ENCODE measurements at regions not wholly inside any gene's neighbourhood (a gene's known extent, or its start where the extent isn't known, plus 50 kb on each side); places are given as distances from the start of the nearest gene placed in this dataset.
"Not testable (repeated sequence)": the region's sequence is repeated elsewhere in the genome, so short reads cannot be mapped to it uniquely, and the experiment has no call there.

DNA sequence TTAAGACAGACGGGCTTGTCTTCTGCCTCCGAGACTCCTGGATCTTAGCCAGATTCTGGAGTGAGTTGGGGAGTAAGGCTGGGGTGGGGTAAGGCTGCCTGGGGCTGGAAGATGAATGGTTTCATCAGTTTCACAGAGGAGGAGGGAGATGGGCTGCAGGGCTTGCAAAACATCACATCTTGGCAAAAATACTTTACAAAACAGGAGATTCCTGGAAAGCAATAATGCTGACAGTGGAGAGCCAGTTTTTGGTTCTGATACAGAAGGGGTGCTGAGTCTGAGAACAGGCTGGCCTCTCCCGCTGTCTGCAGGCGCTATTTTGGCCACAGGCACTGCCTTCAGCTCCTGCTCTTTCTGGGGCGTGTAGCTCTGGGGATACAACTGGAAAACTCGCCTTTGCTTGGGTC is 83.4 kb upstream of the KCNE2 start:
- no peak overlapping the region for H3K4me3 Mint-ChIP-seq
- POLR2A ChIA-PET: no interaction called here
- peaks cover 0 to 10% (median 5%) of the 10 kb centered on the region in 5 donors for H3K27me3 Mint-ChIP-seq

DNA sequence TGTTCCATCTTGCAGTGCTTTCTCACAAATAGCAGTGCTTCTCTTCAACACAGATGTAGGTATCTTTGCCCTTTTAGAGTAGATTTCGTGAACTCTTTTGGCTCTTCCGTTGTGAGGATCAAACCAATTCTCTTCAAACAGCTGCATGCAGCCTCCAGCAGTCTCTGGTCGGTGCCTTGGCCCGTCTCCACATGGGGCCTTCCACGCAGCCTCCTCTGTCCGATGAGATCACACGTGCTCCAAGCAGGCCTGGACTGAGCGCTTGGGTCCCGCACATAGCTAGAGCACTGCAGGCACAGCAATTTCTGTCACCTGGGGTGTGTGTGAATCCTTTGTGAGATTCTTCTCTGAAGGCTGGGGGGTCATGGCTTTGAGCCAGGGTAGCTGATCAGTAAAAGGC is 82.8 kb upstream of the KCNE2 start:
- DNase-seq (no peak), ATAC-seq (no peak)
- peaks cover 0 to 4% (median under 1%) of the 10 kb centered on the region in 9 donors for H3K9me3 Mint-ChIP-seq
- POLR2A ChIA-PET: no interaction called here
- no peak overlapping the region for H3K27ac Mint-ChIP-seq
- peaks cover 0 to 1% (median 0%) of the 10 kb centered on the region in 3 donors for H3K36me3 Mint-ChIP-seq
- no peak overlapping the region for H3K4me3 Mint-ChIP-seq
- H3K4me1 Mint-ChIP-seq: no peaks in the 10 kb centered on the region
- H3K27me3 Mint-ChIP-seq: peaks cover 0 to 10% (median 5%) of the 10 kb centered on the region in 5 donors

More for the DNA sequence above, 83.4 kb upstream of the KCNE2 start:
- no peak for ATAC-seq
- no peak for DNase-seq
- H3K4me1 Mint-ChIP-seq: no peaks in the 10 kb centered on the region
- peaks cover 0 to 2% (median 0%) of the 10 kb centered on the region in 3 donors for H3K36me3 Mint-ChIP-seq
- no peak overlapping the region for H3K27ac Mint-ChIP-seq
- peaks cover 0 to 4% (median 0%) of the 10 kb centered on the region in 9 donors for H3K9me3 Mint-ChIP-seq

DNA sequence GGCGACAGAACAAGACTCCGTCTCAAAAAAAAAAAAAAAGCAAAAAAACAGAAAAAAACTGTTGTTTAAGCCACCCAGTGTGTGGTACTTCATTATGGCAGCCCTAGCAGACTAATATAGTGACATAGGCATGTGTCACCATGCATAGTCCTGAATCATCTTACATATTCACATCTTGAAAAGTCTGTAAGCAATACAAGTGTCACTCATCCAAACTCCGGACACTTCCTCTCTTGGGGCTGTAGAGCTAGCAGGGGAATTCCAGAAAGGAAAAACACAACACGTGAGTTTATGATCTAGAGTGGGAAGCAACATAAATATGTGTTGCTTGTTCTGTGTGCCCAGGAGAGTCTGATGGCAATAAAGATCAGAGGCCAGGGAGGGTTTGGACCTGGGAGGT is 81.6 kb upstream of the KCNE2 start:
- no peaks in the 10 kb centered on the region for H3K4me1 Mint-ChIP-seq
- POLR2A ChIA-PET: interaction anchor here (0.6 kb wide), 1 partner anchor 20 kb away, joined by 4 read pairs; no protein-coding TSS in a partner anchor
- peaks cover 0 to 11% (median 2%) of the 10 kb centered on the region in 3 donors for H3K36me3 Mint-ChIP-seq
- ATAC-seq: no peak
- no peak overlapping the region for H3K27ac Mint-ChIP-seq
- peaks cover 0 to 2% (median 0%) of the 10 kb centered on the region in 5 donors for H3K27me3 Mint-ChIP-seq
- no peak for DNase-seq
- H3K4me3 Mint-ChIP-seq: no peak overlapping the region
- H3K9me3 Mint-ChIP-seq: peaks cover 0 to 14% (median 7%) of the 10 kb centered on the region in 9 donors

- POLR2A ChIA-PET: no interaction called here
- H3K36me3 Mint-ChIP-seq: peaks cover 0 to 27% (median 18%) of the 10 kb centered on the region in 3 donors
- H3K4me1 Mint-ChIP-seq: no peaks in the 10 kb centered on the region
- no peak for ATAC-seq
- peaks cover 0 to 38% (median 27%) of the 10 kb centered on the region in 9 donors for H3K9me3 Mint-ChIP-seq
- no peaks in the 10 kb centered on the region for H3K27me3 Mint-ChIP-seq
- H3K27ac Mint-ChIP-seq: no peak overlapping the region
- H3K4me3 Mint-ChIP-seq: no peak overlapping the region
- DNase-seq: no peak
Measured at GRCh38 chr21:34284666-34285065, 79.1 kb upstream of the KCNE2 start.

DNA sequence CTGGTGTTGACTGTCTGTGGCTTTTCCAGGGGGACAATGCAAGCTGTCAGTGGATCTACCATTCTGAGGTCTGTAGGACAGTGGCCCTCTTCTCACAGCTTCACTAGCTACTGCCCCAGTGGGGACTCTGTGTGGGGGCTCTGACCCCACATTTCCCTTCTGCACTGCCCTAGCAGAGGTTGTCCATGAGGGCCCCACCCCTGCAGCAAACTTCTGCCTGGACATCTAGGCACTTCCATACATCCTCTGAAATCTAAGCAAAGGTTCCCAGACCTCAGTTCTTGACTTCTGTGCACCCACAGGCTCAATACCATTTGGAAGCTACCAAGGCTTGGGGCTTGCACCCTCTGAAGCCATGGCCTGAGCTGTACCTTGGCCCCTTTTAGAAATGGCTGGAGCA is 75.8 kb upstream of the KCNE2 start:
- not testable (repeated sequence) for H3K27me3 Mint-ChIP-seq, H3K4me1 Mint-ChIP-seq, ATAC-seq, H3K4me3 Mint-ChIP-seq, DNase-seq, H3K27ac Mint-ChIP-seq
- peaks cover 0 to 27% (median 19%) of the 10 kb centered on the region in 3 donors for H3K36me3 Mint-ChIP-seq
- peaks cover 0 to 39% (median 28%) of the 10 kb centered on the region in 9 donors for H3K9me3 Mint-ChIP-seq
- POLR2A ChIA-PET: interaction anchor here (0.5 kb wide), 1 partner anchor 341 kb away, joined by 3 read pairs; no protein-coding TSS in a partner anchor

DNA sequence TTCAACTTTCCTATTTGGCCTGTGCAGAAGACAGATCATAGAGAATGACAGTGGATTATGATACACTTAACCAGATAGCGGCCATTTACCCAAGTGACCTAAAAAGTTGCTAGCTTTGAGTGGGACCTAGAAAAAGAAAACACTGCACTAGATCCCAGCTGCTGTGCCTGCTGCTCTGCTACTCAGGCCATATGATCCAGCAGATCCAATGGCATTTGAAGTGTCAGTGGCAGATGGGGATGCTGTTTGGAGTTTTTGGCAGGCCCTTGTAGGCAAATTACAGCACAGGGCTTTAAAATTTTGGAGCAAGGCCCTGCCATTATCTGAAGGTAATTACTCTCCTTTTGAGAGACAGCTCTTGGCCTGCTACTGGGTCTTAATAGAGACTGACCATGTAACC is 74.0 kb upstream of the KCNE2 start:
- no peak for ATAC-seq
- POLR2A ChIA-PET: interaction anchor here (0.6 kb wide), 1 partner anchor 87 kb away, joined by 3 read pairs; no protein-coding TSS in a partner anchor

DNA sequence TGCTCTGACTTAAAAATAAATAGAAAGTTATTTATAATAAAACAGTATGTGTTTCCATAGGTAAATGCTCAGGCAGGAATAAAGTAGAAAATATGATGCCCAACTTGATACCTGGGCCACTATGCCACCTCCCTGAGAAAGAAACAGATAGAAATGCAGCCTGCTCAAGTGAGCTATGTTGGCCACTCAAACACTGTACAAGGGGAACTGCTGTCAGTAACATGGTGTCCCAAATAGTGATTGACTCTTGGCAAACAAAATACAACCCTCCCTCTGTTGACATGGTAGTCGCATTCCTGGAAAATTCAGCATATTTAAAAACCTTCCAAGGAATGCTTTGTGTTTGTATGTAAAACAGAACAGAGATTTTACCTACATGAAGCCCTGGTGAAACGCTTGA is 66.9 kb upstream of the KCNE2 start:
- ATAC-seq (no peak), DNase-seq (no peak)
- peaks cover 0 to 3% (median 0%) of the 10 kb centered on the region in 5 donors for H3K27me3 Mint-ChIP-seq
- no peaks in the 10 kb centered on the region for H3K4me1 Mint-ChIP-seq
- POLR2A ChIA-PET: no interaction called here
- H3K9me3 Mint-ChIP-seq: peaks cover 0 to 18% (median 3%) of the 10 kb centered on the region in 9 donors
- H3K27ac Mint-ChIP-seq: no peak overlapping the region
- H3K4me3 Mint-ChIP-seq: no peak overlapping the region
- H3K36me3 Mint-ChIP-seq: peaks cover 0 to 4% (median 0%) of the 10 kb centered on the region in 3 donors

More for the DNA sequence above, 74.0 kb upstream of the KCNE2 start:
- no peak overlapping the region for H3K27ac Mint-ChIP-seq
- peaks cover 0 to 3% (median 0%) of the 10 kb centered on the region in 5 donors for H3K27me3 Mint-ChIP-seq
- peaks cover 0 to 39% (median 27%) of the 10 kb centered on the region in 9 donors for H3K9me3 Mint-ChIP-seq
- no peak for DNase-seq
- H3K4me1 Mint-ChIP-seq: peaks cover 0 to 3% (median 0%) of the 10 kb centered on the region in 4 donors
- H3K4me3 Mint-ChIP-seq: no peak overlapping the region
- H3K36me3 Mint-ChIP-seq: peaks cover 0 to 27% (median 19%) of the 10 kb centered on the region in 3 donors

DNA sequence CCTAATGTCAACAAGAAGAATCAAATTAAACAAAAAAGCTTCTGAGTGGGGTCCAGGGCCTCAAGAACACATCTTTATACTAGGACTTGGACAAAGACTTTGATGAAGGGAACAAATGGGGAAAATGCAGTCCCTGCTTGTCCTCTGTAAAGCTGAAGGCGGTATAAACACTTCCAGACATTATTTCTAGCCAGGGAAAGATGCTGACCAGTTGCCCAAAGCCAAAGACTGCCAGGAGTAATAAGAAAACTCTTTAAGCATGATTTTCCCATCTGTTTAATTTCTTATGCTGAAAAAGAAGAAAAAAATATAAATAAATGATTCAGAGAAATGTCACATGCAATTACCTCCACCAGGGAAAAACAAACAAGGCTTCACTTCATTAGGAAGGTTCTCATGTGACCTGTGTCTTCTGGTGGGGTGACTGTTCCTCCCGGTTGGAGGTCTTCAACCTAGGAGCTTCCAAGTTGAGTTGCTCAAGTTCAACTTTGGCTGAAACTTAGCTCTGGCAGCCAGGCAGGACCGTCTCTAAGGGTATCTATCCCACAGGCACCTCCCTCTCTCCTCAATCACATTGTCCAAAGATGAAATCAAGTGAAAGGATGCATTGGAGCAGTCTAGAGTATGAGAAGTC is 65.2 kb upstream of the KCNE2 start:
- Mint-ChIP-seq H3K4me3 (no peak overlapping the region), H3K9me3 (peaks cover 0 to 18% (median 3%) of the 10 kb centered on the region in 9 donors)
- no peak for ATAC-seq

DNA sequence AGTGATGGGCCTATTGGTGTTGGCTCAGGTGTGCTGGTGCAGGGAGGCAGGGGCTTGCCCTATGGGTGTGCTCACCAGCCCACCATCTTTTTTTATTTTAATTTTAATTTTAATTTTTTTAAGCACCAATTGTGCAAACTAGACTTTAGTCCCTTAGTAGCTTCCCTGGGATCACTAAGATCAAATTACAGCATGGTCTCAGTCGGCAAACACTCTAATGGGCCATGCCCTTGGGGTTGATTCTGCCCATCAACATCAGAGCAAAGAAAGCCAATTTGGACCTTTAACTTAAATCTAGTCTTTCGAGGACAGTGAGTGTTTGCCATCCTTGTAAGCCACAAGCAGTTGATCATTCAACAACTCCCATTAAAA is 64.7 kb upstream of the KCNE2 start:
- no peak for DNase-seq
- Mint-ChIP-seq H3K36me3 (peaks cover 0 to 4% (median 0%) of the 10 kb centered on the region in 3 donors), H3K27me3 (peaks cover 0 to 1% (median 0%) of the 10 kb centered on the region in 5 donors), H3K27ac (no peak overlapping the region), H3K4me1 (no peaks in the 10 kb centered on the region), H3K4me3 (no peak overlapping the region), H3K9me3 (peaks cover 0 to 18% (median 3%) of the 10 kb centered on the region in 9 donors)
- POLR2A ChIA-PET: no interaction called here
- no peak for ATAC-seq

More for the DNA sequence above, 65.2 kb upstream of the KCNE2 start:
- peaks cover 0 to 4% (median 0%) of the 10 kb centered on the region in 3 donors for H3K36me3 Mint-ChIP-seq
- H3K4me1 Mint-ChIP-seq: no peaks in the 10 kb centered on the region
- H3K27ac Mint-ChIP-seq: no peak overlapping the region
- no peak for DNase-seq
- H3K27me3 Mint-ChIP-seq: peaks cover 0 to 1% (median 0%) of the 10 kb centered on the region in 5 donors
- POLR2A ChIA-PET: no interaction called here

- ATAC-seq: no peak
- no peak overlapping the region for H3K27ac Mint-ChIP-seq
- no peak overlapping the region for H3K4me3 Mint-ChIP-seq
- DNase-seq: no peak
- H3K4me1 Mint-ChIP-seq: no peaks in the 10 kb centered on the region
- H3K36me3 Mint-ChIP-seq: peaks cover 0 to 4% (median 0%) of the 10 kb centered on the region in 3 donors
- H3K9me3 Mint-ChIP-seq: peaks cover 0 to 18% (median 3%) of the 10 kb centered on the region in 9 donors
- peaks cover 0 to 7% (median 1%) of the 10 kb centered on the region in 5 donors for H3K27me3 Mint-ChIP-seq
- POLR2A ChIA-PET: interaction anchor here (0.7 kb wide), 1 partner anchor 20 kb away, joined by 4 read pairs; no protein-coding TSS in a partner anchor
Measured at GRCh38 chr21:34302521-34302920, 61.3 kb upstream of the KCNE2 start.

- H3K9me3 Mint-ChIP-seq: peaks cover 0 to 6% (median 2%) of the 10 kb centered on the region in 9 donors
- H3K27ac Mint-ChIP-seq: no peak overlapping the region
- POLR2A ChIA-PET: no interaction called here
- H3K4me3 Mint-ChIP-seq: no peak overlapping the region
- no peaks in the 10 kb centered on the region for H3K4me1 Mint-ChIP-seq
- peaks cover 0 to 3% (median 0%) of the 10 kb centered on the region in 3 donors for H3K36me3 Mint-ChIP-seq
- no peak for ATAC-seq
- peaks cover 0 to 9% (median 1%) of the 10 kb centered on the region in 5 donors for H3K27me3 Mint-ChIP-seq
- no peak for DNase-seq
Measured at GRCh38 chr21:34305605-34306604, 57.9 kb upstream of the KCNE2 start.

GRCh38 chr21:34307991-34308532 is 55.7 kb upstream of the KCNE2 start:
- DNase-seq (no peak), ATAC-seq (no peak)
- H3K4me3 Mint-ChIP-seq: no peak overlapping the region
- peaks cover 0 to 9% (median 2%) of the 10 kb centered on the region in 5 donors for H3K27me3 Mint-ChIP-seq
- POLR2A ChIA-PET: no interaction called here
- H3K36me3 Mint-ChIP-seq: no peaks in the 10 kb centered on the region
- H3K4me1 Mint-ChIP-seq: no peaks in the 10 kb centered on the region
- H3K9me3 Mint-ChIP-seq: no peaks in the 10 kb centered on the region
- no peak overlapping the region for H3K27ac Mint-ChIP-seq

Measured in naive thymus-derived CD8-positive, alpha-beta T cell (primary cell).